ENCODE measurements at regions not wholly inside any gene's neighbourhood (a gene's known extent, or its start where the extent isn't known, plus 50 kb on each side); places are given as distances from the start of the nearest gene placed in this dataset.

- TF ChIP-seq, protein P1, sequence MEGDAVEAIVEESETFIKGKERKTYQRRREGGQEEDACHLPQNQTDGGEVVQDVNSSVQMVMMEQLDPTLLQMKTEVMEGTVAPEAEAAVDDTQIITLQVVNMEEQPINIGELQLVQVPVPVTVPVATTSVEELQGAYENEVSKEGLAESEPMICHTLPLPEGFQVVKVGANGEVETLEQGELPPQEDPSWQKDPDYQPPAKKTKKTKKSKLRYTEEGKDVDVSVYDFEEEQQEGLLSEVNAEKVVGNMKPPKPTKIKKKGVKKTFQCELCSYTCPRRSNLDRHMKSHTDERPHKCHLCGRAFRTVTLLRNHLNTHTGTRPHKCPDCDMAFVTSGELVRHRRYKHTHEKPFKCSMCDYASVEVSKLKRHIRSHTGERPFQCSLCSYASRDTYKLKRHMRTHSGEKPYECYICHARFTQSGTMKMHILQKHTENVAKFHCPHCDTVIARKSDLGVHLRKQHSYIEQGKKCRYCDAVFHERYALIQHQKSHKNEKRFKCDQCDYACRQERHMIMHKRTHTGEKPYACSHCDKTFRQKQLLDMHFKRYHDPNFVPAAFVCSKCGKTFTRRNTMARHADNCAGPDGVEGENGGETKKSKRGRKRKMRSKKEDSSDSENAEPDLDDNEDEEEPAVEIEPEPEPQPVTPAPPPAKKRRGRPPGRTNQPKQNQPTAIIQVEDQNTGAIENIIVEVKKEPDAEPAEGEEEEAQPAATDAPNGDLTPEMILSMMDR (IDR thresholded peaks at IDR 0.05), result no peak
- no peak for TF ChIP-seq POLR2A (IDR thresholded peaks at IDR 0.05)
These were observed 155.5 kb downstream of the MRPL14 start for GRCh38 chr6:43971776-43972126.
